ENCODE measurements at regions not wholly inside any gene's neighbourhood (a gene's known extent, or its start where the extent isn't known, plus 50 kb on each side); places are given as distances from the start of the nearest gene placed in this dataset.

- DNase-seq (ENCODE audit: low spot score): no peak
- Mint-ChIP-seq H3K4me1 (ENCODE audit: low read depth) (no peaks in the 10 kb centered on the region), H3K9me3 (no peaks in the 10 kb centered on the region), H3K36me3 (ENCODE audit: low read depth) (no peaks in the 10 kb centered on the region), H3K27me3 (ENCODE audit: low read depth) (no peaks in the 10 kb centered on the region), H3K4me3 (ENCODE audit: low read depth) (no peak overlapping the region), H3K27ac (no peak overlapping the region)
- intact Hi-C loops (cut with micrococcal nuclease): loop anchor here (5.0 kb wide), 1 partner anchor 363 kb away; no protein-coding TSS in a partner anchor
These were observed 567.7 kb downstream of the CAAP1 start for GRCh38 chr9:26324786-26325443.

GRCh38 chr9:26321935-26322334 is 570.7 kb downstream of the CAAP1 start:
- Mint-ChIP-seq H3K36me3 (ENCODE audit: low read depth) (no peaks in the 10 kb centered on the region), H3K4me3 (ENCODE audit: low read depth) (no peak overlapping the region), H3K27me3 (ENCODE audit: low read depth) (no peaks in the 10 kb centered on the region), H3K4me1 (ENCODE audit: low read depth) (no peaks in the 10 kb centered on the region), H3K27ac (no peak overlapping the region), H3K9me3 (no peaks in the 10 kb centered on the region)
- no peak for DNase-seq (ENCODE audit: low spot score)
- intact Hi-C loops (cut with micrococcal nuclease): no loop called here

- H3K4me1 Mint-ChIP-seq (ENCODE audit: low read depth): no peaks in the 10 kb centered on the region
- intact Hi-C loops (cut with micrococcal nuclease): no loop called here
- no peaks in the 10 kb centered on the region for H3K36me3 Mint-ChIP-seq (ENCODE audit: low read depth)
- no peak overlapping the region for H3K27ac Mint-ChIP-seq
- no peaks in the 10 kb centered on the region for H3K27me3 Mint-ChIP-seq (ENCODE audit: low read depth)
- no peak for DNase-seq (ENCODE audit: low spot score)
- no peak overlapping the region for H3K4me3 Mint-ChIP-seq (ENCODE audit: low read depth)
- H3K9me3 Mint-ChIP-seq: no peaks in the 10 kb centered on the region
These were observed 572.7 kb downstream of the CAAP1 start for GRCh38 chr9:26319859-26320258.

- intact Hi-C loops (cut with micrococcal nuclease): no loop called here
- H3K9me3 Mint-ChIP-seq: peaks cover 16% of the 10 kb centered on the region
- no peaks in the 10 kb centered on the region for H3K27me3 Mint-ChIP-seq (ENCODE audit: low read depth)
- H3K4me3 Mint-ChIP-seq (ENCODE audit: low read depth): no peak overlapping the region
- no peak for DNase-seq (ENCODE audit: low spot score)
- H3K36me3 Mint-ChIP-seq (ENCODE audit: low read depth): no peaks in the 10 kb centered on the region
- H3K4me1 Mint-ChIP-seq (ENCODE audit: low read depth): no peaks in the 10 kb centered on the region
- no peak overlapping the region for H3K27ac Mint-ChIP-seq
These were observed 579.5 kb downstream of the CAAP1 start for GRCh38 chr9:26313108-26313507.

- Mint-ChIP-seq H3K4me3 (ENCODE audit: low read depth) (no peak overlapping the region), H3K27me3 (ENCODE audit: low read depth) (no peaks in the 10 kb centered on the region), H3K36me3 (ENCODE audit: low read depth) (no peaks in the 10 kb centered on the region), H3K9me3 (peaks cover 28% of the 10 kb centered on the region), H3K27ac (no peak overlapping the region), H3K4me1 (ENCODE audit: low read depth) (no peaks in the 10 kb centered on the region)
- intact Hi-C loops (cut with micrococcal nuclease): no loop called here
- no peak for DNase-seq (ENCODE audit: low spot score)
These were observed 581.1 kb downstream of the CAAP1 start for GRCh38 chr9:26311463-26311995.

- Mint-ChIP-seq H3K27me3 (ENCODE audit: low read depth) (no peaks in the 10 kb centered on the region), H3K27ac (no peak overlapping the region), H3K36me3 (ENCODE audit: low read depth) (no peaks in the 10 kb centered on the region), H3K4me3 (ENCODE audit: low read depth) (no peak overlapping the region), H3K4me1 (ENCODE audit: low read depth) (no peaks in the 10 kb centered on the region), H3K9me3 (peaks cover 29% of the 10 kb centered on the region)
- DNase-seq (ENCODE audit: low spot score): no peak
- intact Hi-C loops (cut with micrococcal nuclease): no loop called here
These were observed 582.3 kb downstream of the CAAP1 start for GRCh38 chr9:26310294-26310693.

- no peak overlapping the region for H3K4me3 Mint-ChIP-seq (ENCODE audit: low read depth)
- H3K36me3 Mint-ChIP-seq (ENCODE audit: low read depth): no peaks in the 10 kb centered on the region
These were observed 584.3 kb downstream of the CAAP1 start for GRCh38 chr9:26308328-26308727.

GRCh38 chr9:26301659-26302058 is 590.9 kb downstream of the CAAP1 start:
- H3K4me1 Mint-ChIP-seq (ENCODE audit: low read depth): no peaks in the 10 kb centered on the region
- H3K9me3 Mint-ChIP-seq: peaks cover 12% of the 10 kb centered on the region
- no peaks in the 10 kb centered on the region for H3K27me3 Mint-ChIP-seq (ENCODE audit: low read depth)
- no peak for DNase-seq (ENCODE audit: low spot score)
- no peak overlapping the region for H3K4me3 Mint-ChIP-seq (ENCODE audit: low read depth)
- H3K27ac Mint-ChIP-seq: no peak overlapping the region
- H3K36me3 Mint-ChIP-seq (ENCODE audit: low read depth): no peaks in the 10 kb centered on the region
- intact Hi-C loops (cut with micrococcal nuclease): no loop called here

More at GRCh38 chr9:26308328-26308727, 584.3 kb downstream of the CAAP1 start:
- Mint-ChIP-seq H3K4me1 (ENCODE audit: low read depth) (no peaks in the 10 kb centered on the region), H3K27me3 (ENCODE audit: low read depth) (no peaks in the 10 kb centered on the region), H3K27ac (no peak overlapping the region), H3K9me3 (peaks cover 29% of the 10 kb centered on the region)
- DNase-seq (ENCODE audit: low spot score): no peak
- intact Hi-C loops (cut with micrococcal nuclease): no loop called here

GRCh38 chr9:26301046-26301445 is 591.6 kb downstream of the CAAP1 start:
- Mint-ChIP-seq H3K27me3 (ENCODE audit: low read depth) (no peaks in the 10 kb centered on the region), H3K4me1 (ENCODE audit: low read depth) (no peaks in the 10 kb centered on the region), H3K27ac (no peak overlapping the region), H3K36me3 (ENCODE audit: low read depth) (no peaks in the 10 kb centered on the region), H3K9me3 (peaks cover 10% of the 10 kb centered on the region), H3K4me3 (ENCODE audit: low read depth) (no peak overlapping the region)
- intact Hi-C loops (cut with micrococcal nuclease): no loop called here
- DNase-seq (ENCODE audit: low spot score): no peak

GRCh38 chr9:26296910-26297572 is 595.6 kb downstream of the CAAP1 start:
- Mint-ChIP-seq H3K4me3 (ENCODE audit: low read depth) (no peak overlapping the region), H3K36me3 (ENCODE audit: low read depth) (no peaks in the 10 kb centered on the region), H3K27me3 (ENCODE audit: low read depth) (no peaks in the 10 kb centered on the region), H3K27ac (no peak overlapping the region), H3K4me1 (ENCODE audit: low read depth) (no peaks in the 10 kb centered on the region), H3K9me3 (peaks cover 14% of the 10 kb centered on the region)
- no peak for DNase-seq (ENCODE audit: low spot score)
- intact Hi-C loops (cut with micrococcal nuclease): no loop called here

GRCh38 chr9:26292943-26293342 is 599.7 kb downstream of the CAAP1 start:
- H3K9me3 Mint-ChIP-seq: peaks cover 39% of the 10 kb centered on the region
- H3K36me3 Mint-ChIP-seq (ENCODE audit: low read depth): no peaks in the 10 kb centered on the region
- no peaks in the 10 kb centered on the region for H3K4me1 Mint-ChIP-seq (ENCODE audit: low read depth)
- no peaks in the 10 kb centered on the region for H3K27me3 Mint-ChIP-seq (ENCODE audit: low read depth)
- H3K4me3 Mint-ChIP-seq (ENCODE audit: low read depth): no peak overlapping the region
- no peak for DNase-seq (ENCODE audit: low spot score)
- intact Hi-C loops (cut with micrococcal nuclease): no loop called here
- no peak overlapping the region for H3K27ac Mint-ChIP-seq

- intact Hi-C loops (cut with micrococcal nuclease): no loop called here
- Mint-ChIP-seq H3K27me3 (ENCODE audit: low read depth) (no peaks in the 10 kb centered on the region), H3K36me3 (ENCODE audit: low read depth) (no peaks in the 10 kb centered on the region), H3K9me3 (peaks cover 18% of the 10 kb centered on the region), H3K27ac (no peak overlapping the region), H3K4me3 (ENCODE audit: low read depth) (no peak overlapping the region), H3K4me1 (ENCODE audit: low read depth) (no peaks in the 10 kb centered on the region)
- no peak for DNase-seq (ENCODE audit: low spot score)
These were observed 593.4 kb upstream of the TUSC1 start for GRCh38 chr9:26271495-26272122.

- Mint-ChIP-seq H3K36me3 (ENCODE audit: low read depth) (no peaks in the 10 kb centered on the region), H3K27me3 (ENCODE audit: low read depth) (no peaks in the 10 kb centered on the region), H3K4me3 (ENCODE audit: low read depth) (no peak overlapping the region), H3K27ac (no peak overlapping the region), H3K4me1 (ENCODE audit: low read depth) (no peaks in the 10 kb centered on the region), H3K9me3 (peaks cover 25% of the 10 kb centered on the region)
- DNase-seq (ENCODE audit: low spot score): no peak
- intact Hi-C loops (cut with micrococcal nuclease): no loop called here
These were observed 588.0 kb upstream of the TUSC1 start for GRCh38 chr9:26266146-26266793.

All from activated T-helper 2 cell treated with anti-CD3 and anti-CD28 coated beads, Interferon-gamma antibody, Interleukin-2, Interleukin-4, amounts not matched to agents 10 μg/mL and 5 μg/mL and 100 μg/mL, durations not matched to agents 14 hours and 24 hours and 36 hours (primary cell).